Colonic mucosa (tissue), 4 donors: ENCODE measurements at regions not wholly inside any gene's neighbourhood (a gene's known extent, or its start where the extent isn't known, plus 50 kb on each side); places are given as distances from the start of the nearest gene placed in this dataset.

Source experiments
- DNase-seq: peaks from one replicate; pipeline ENCODE4 v3.0.0-alpha.2; 2020
- H3K27ac ChIP-seq: fragments of 200-600 bp; one replicate; pipeline ENCODE4 v1.8.0; 2021
- H3K27me3 ChIP-seq: fragments of 200-600 bp; one replicate; pipeline ENCODE4 v1.8.0; 2021
- H3K36me3 ChIP-seq: fragments of 200-600 bp; one replicate; pipeline ENCODE4 v1.8.0; 2021
- H3K4me1 ChIP-seq: fragments of 200-600 bp; one replicate; pipeline ENCODE4 v1.8.0; 2021; ENCODE audit warnings: mild to moderate bottlenecking
- H3K4me3 ChIP-seq: fragments of 200-600 bp; one replicate; pipeline ENCODE4 v1.8.0; 2021
- H3K9ac ChIP-seq, 2 donors: one replicate each; pipeline ENCODE4 v1.7.0; 2013; ENCODE audit warnings: control low read depth in 2 of 2, low read depth in 2 of 2, low read length in 2 of 2
- H3K9me3 ChIP-seq: fragments of 200-600 bp; one replicate; pipeline ENCODE4 v1.8.0; 2021
- intact Hi-C: fragments of 100-400 bp; cut with DNase I; formaldehyde crosslinking; loops from one replicate; pipeline ENCODE4 v1.14.1; 2022
- TF ChIP-seq, protein P1 (sequence below): fragments of 200-600 bp; IDR thresholded peaks from one replicate; pipeline ENCODE4 v1.8.0; 2022; ENCODE audit warnings: antibody characterized with exemption, mild to moderate bottlenecking
- donor health status: healthy.
- donor health status: DM: no; HTN: no; CAD: no.
- donor health status: DM: no; HTN: no; CAD: no.

DNA sequence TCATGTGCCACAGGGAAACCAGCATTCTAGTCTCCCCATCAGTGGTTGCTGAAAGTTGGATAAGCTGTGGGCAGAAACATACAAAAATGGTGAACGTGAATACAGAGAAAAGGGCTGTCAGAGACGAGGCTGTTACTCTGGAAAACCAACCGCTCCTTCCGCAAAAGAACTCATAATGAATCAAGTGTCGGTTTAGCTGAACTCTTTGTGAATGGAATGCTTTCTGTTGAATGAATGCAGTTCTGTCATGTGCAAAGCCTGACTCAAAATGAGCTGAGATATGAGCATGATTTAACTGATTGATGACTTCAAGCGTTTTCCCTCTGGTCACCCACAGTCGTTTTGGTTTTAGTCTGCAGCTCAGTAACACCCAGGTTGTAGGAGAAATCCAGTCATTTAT lies 298.3 kb downstream of the ETS1 start:
- no peak overlapping the region for H3K4me3 ChIP-seq
- H3K4me1 ChIP-seq: peaks cover 11% of the 10 kb centered on the region
- H3K27ac ChIP-seq: no peak overlapping the region
- H3K36me3 ChIP-seq: no peaks in the 10 kb centered on the region
- TF ChIP-seq, protein P1, sequence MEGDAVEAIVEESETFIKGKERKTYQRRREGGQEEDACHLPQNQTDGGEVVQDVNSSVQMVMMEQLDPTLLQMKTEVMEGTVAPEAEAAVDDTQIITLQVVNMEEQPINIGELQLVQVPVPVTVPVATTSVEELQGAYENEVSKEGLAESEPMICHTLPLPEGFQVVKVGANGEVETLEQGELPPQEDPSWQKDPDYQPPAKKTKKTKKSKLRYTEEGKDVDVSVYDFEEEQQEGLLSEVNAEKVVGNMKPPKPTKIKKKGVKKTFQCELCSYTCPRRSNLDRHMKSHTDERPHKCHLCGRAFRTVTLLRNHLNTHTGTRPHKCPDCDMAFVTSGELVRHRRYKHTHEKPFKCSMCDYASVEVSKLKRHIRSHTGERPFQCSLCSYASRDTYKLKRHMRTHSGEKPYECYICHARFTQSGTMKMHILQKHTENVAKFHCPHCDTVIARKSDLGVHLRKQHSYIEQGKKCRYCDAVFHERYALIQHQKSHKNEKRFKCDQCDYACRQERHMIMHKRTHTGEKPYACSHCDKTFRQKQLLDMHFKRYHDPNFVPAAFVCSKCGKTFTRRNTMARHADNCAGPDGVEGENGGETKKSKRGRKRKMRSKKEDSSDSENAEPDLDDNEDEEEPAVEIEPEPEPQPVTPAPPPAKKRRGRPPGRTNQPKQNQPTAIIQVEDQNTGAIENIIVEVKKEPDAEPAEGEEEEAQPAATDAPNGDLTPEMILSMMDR: no peak
- H3K9me3 ChIP-seq: no peaks in the 10 kb centered on the region
- DNase-seq: no peak
- intact Hi-C loops: loop anchor here (5.0 to 10.0 kb wide), 3 partner anchors 114 to 543 kb away; no protein-coding TSS in a partner anchor
- H3K27me3 ChIP-seq: no peaks in the 10 kb centered on the region
- H3K9ac ChIP-seq: no peak overlapping the region

DNA sequence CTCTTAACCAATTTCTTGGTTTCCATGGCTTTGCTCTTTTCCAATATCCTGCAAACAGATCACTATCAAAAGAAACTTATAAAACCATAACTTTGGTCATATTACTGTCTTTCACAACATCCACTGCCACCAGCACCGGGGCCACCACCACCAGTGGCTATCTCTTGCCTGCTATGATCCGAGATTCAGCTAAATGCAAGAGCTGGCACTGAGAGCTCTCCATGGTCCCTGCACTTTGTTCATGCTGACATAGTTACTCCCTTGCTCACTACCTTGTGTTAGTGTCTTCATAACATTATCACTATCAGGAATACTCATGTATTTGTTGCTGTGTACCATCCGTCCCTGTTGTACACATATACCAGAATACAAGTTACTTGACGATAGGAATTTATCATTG lies 299.0 kb downstream of the ETS1 start:
- TF ChIP-seq, protein P1: no peak
- H3K4me1 ChIP-seq: peaks cover 11% of the 10 kb centered on the region
- no peaks in the 10 kb centered on the region for H3K27me3 ChIP-seq
- intact Hi-C loops: loop anchor here (5.0 to 10.0 kb wide), 3 partner anchors 114 to 544 kb away; no protein-coding TSS in a partner anchor
- H3K9ac ChIP-seq: no peak overlapping the region
- no peak overlapping the region for H3K27ac ChIP-seq
- no peak for DNase-seq
- no peaks in the 10 kb centered on the region for H3K9me3 ChIP-seq
- no peak overlapping the region for H3K4me3 ChIP-seq
- H3K36me3 ChIP-seq: no peaks in the 10 kb centered on the region

DNA sequence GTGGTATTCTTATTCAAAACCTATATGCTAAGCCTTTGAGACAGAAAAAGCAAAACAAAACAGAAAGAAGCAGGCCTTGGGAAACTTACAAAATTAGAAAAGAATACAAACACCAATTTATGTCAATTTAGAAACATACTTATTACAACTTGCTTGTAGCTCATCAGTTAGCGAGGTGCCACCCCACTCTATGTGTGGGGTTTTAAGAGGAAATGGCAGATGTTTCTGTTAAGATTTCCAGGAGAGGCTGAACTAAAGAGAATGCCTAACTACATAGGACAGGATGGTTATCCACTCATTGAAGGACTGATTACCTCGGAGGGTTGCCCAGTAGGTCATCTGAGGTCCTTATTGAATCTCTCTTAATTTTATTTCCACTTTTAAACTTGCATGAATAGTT lies 302.0 kb downstream of the ETS1 start:
- no peak overlapping the region for H3K9ac ChIP-seq
- no peaks in the 10 kb centered on the region for H3K9me3 ChIP-seq
- TF ChIP-seq, protein P1: no peak
- no peak overlapping the region for H3K27ac ChIP-seq
- H3K4me1 ChIP-seq: peaks cover 2% of the 10 kb centered on the region
- no peaks in the 10 kb centered on the region for H3K36me3 ChIP-seq
- no peak for DNase-seq
- no peaks in the 10 kb centered on the region for H3K27me3 ChIP-seq
- H3K4me3 ChIP-seq: no peak overlapping the region
- intact Hi-C loops: loop anchor here (5.0 to 10.0 kb wide), 3 partner anchors 111 to 547 kb away; no protein-coding TSS in a partner anchor

DNA sequence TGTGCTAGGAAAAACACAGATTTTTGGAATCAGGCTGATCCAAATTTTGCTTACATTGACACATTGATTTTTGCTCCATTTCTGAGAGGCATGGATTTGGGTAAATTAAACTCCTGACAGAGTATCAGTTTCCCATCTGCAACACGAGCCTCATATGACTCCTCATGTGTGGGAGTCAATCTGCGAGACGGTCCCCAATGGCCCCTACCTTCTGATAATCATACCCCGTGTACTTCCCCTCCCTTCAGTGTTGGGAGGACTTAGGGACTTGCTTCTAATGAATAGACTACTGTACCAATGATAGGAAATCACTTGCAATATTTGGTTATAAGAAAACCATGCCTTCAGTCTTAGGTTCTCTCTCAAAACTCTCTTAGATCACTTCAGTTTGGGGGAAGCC lies 302.7 kb downstream of the ETS1 start:
- H3K4me1 ChIP-seq: no peaks in the 10 kb centered on the region
- intact Hi-C loops: loop anchor here (5.0 to 10.0 kb wide), 3 partner anchors 110 to 548 kb away; no protein-coding TSS in a partner anchor
- H3K27ac ChIP-seq: no peak overlapping the region
- TF ChIP-seq, protein P1: no peak
- no peak overlapping the region for H3K9ac ChIP-seq
- no peaks in the 10 kb centered on the region for H3K36me3 ChIP-seq
- no peaks in the 10 kb centered on the region for H3K27me3 ChIP-seq
- DNase-seq: no peak
- no peaks in the 10 kb centered on the region for H3K9me3 ChIP-seq
- H3K4me3 ChIP-seq: no peak overlapping the region

DNA sequence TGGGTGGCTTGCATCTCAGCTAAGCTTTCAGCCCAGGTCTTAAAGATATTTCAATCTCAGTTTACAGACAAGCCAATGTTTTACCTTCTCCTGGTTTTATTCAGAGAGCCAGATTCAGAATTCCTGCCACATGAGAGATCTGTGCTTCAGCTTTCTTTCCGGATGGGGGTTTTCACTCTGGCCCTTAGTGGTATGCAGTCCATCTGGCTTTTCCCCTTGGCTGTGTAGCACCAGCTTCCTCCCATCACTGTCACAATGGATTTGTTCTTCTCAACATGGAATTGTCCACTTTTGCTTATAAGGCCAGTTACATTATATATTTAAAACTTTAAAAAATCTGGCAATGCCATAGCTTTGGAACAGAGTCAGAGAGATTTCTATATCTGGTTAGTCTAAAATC lies 303.9 kb downstream of the ETS1 start:
- H3K4me3 ChIP-seq: no peak overlapping the region
- H3K9ac ChIP-seq: no peak overlapping the region
- no peak overlapping the region for H3K27ac ChIP-seq
- H3K27me3 ChIP-seq: no peaks in the 10 kb centered on the region
- H3K4me1 ChIP-seq: no peaks in the 10 kb centered on the region
- no peaks in the 10 kb centered on the region for H3K9me3 ChIP-seq
- TF ChIP-seq, protein P1: no peak
- intact Hi-C loops: loop anchor here (10.0 kb wide), 1 partner anchor 109 kb away; no protein-coding TSS in a partner anchor
- H3K36me3 ChIP-seq: no peaks in the 10 kb centered on the region
- DNase-seq: no peak
